Endothelial cell of umbilical vein (primary cell): ENCODE measurements at regions not wholly inside any gene's neighbourhood (a gene's known extent, or its start where the extent isn't known, plus 50 kb on each side); places are given as distances from the start of the nearest gene placed in this dataset.
"Not testable (repeated sequence)": the region's sequence is repeated elsewhere in the genome, so short reads cannot be mapped to it uniquely, and the experiment has no call there.

Experiments used
- CTCF ChIP-seq, 2 donors: IDR thresholded peaks; 1 replicate in 1 of 2; 2 replicates in 1 of 2; pipeline ENCODE4 v1.5.1; 2011; ENCODE audit warnings: low read length in 2 of 2, mild to moderate bottlenecking in 2 of 2, moderate library complexity in 2 of 2, control low read depth in 1 of 2, inconsistent platforms in 1 of 2, low read depth in 1 of 2; ENCODE audit not compliant: insufficient read depth in 1 of 2; ENCODE audit errors: extremely low read depth in 1 of 2
- EZH2 ChIP-seq: IDR thresholded peaks from 2 replicates; pipeline ENCODE4 v1.6.1; 2012; ENCODE audit warnings: borderline replicate concordance, low read depth, mild to moderate bottlenecking, moderate library complexity, low read length, inconsistent platforms; ENCODE audit not compliant: severe bottlenecking
- FOS ChIP-seq: IDR thresholded peaks from 2 replicates; pipeline ENCODE4 v1.6.1; 2011; ENCODE audit warnings: mild to moderate bottlenecking, low read length, moderate library complexity, borderline replicate concordance; ENCODE audit not compliant: insufficient read depth
- GATA2 ChIP-seq: IDR thresholded peaks from 2 replicates; pipeline ENCODE4 v1.7.0; 2011; ENCODE audit warnings: low read depth, mild to moderate bottlenecking, moderate library complexity, mixed read lengths, low read length; ENCODE audit not compliant: insufficient read length, insufficient read depth
- POLR2A ChIP-seq: IDR thresholded peaks from 2 replicates; pipeline ENCODE4 v1.6.1; 2012; ENCODE audit warnings: low read depth, mild to moderate bottlenecking, control low read depth, low read length
- POLR2AphosphoS5 ChIP-seq: IDR thresholded peaks from 2 replicates; pipeline ENCODE4 v1.6.1; 2012; ENCODE audit warnings: low read depth, mild to moderate bottlenecking, control low read depth, low read length, moderate library complexity; ENCODE audit not compliant: insufficient read depth
- TF ChIP-seq, protein P1 (sequence below): IDR thresholded peaks from 2 replicates; pipeline ENCODE4 v1.6.1; 2011; ENCODE audit not compliant: insufficient read depth, insufficient read length

DNA sequence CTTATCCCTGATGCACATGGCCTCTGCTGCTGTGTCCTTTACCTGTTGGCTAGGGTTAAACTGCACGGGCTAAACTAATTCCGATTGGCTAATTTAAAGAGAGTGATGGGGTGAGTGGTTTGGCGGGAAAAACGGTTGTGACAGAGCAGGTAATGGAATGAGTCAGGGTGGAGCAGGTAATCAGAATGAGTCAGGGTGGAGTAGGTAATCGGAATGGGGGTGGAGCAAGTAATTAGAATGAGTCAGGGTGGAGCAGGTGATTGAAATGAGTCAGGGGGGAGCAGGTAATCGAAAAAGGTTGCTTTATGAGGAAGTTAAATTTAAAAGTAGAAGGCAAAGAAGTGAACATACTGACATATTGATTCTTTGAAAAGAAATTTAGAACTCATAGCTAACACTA, 185.2 kb downstream of the OTOL1 start:
- TF ChIP-seq EZH2; GATA2; CTCF (IDR thresholded peaks at IDR 0.05; ENCODE audit: extremely low read depth in 1 of 2, insufficient read depth in 1 of 2, low read depth in 1 of 2, low read length in 2 of 2); POLR2A; FOS; POLR2AphosphoS5: not testable (repeated sequence)
- TF ChIP-seq, protein P1, sequence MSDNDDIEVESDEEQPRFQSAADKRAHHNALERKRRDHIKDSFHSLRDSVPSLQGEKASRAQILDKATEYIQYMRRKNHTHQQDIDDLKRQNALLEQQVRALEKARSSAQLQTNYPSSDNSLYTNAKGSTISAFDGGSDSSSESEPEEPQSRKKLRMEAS: not testable (repeated sequence)
